ENCODE measurements at regions not wholly inside any gene's neighbourhood (a gene's known extent, or its start where the extent isn't known, plus 50 kb on each side); places are given as distances from the start of the nearest gene placed in this dataset.

DNA sequence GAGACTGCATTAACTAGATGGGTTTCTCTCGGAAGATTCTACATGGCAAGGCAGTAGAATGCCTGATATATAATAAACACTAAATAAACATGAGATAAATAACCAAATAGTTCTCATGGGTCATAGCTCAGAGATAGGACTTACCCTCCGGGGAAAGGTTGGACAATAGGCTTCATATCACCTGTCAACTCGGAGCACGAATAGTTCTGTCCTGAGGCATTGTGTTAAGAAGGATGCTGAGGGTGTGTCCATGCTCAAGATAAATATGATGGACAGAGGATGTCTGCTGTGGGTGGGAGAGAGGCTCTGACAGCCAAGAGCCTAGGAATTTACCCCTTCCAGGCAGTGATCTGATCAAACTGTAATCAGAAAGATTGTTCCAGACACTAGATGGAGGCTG lies 474.0 kb downstream of the MIAT start:
- H2AK5ac ChIP-seq (ENCODE audit: insufficient read length, low read length): no peak overlapping the region
- 0 out of 2 replicates have a peak, but pooled peaks cover 2% of the 10 kb centered on the region for H3K4me1 ChIP-seq (ENCODE audit: insufficient read depth, low read length)
- TF ChIP-seq, protein P1, sequence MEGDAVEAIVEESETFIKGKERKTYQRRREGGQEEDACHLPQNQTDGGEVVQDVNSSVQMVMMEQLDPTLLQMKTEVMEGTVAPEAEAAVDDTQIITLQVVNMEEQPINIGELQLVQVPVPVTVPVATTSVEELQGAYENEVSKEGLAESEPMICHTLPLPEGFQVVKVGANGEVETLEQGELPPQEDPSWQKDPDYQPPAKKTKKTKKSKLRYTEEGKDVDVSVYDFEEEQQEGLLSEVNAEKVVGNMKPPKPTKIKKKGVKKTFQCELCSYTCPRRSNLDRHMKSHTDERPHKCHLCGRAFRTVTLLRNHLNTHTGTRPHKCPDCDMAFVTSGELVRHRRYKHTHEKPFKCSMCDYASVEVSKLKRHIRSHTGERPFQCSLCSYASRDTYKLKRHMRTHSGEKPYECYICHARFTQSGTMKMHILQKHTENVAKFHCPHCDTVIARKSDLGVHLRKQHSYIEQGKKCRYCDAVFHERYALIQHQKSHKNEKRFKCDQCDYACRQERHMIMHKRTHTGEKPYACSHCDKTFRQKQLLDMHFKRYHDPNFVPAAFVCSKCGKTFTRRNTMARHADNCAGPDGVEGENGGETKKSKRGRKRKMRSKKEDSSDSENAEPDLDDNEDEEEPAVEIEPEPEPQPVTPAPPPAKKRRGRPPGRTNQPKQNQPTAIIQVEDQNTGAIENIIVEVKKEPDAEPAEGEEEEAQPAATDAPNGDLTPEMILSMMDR (conservative IDR thresholded peaks at IDR 0.05): no peak
- no peaks in the 10 kb centered on the region for H3K27me3 ChIP-seq (ENCODE audit: insufficient read depth, low read length)
- H3K9ac ChIP-seq (ENCODE audit: extremely low read depth, insufficient read length, low read length): no peak overlapping the region
- no peaks in the 10 kb centered on the region for H3K79me1 ChIP-seq (ENCODE audit: insufficient read depth, low read depth, low read length, poor library complexity, severe bottlenecking)
- no peak overlapping the region for H3K4me2 ChIP-seq (ENCODE audit: insufficient read depth, insufficient read length, low read length)
- no peak for DNase-seq
- H3K9me3 ChIP-seq (ENCODE audit: control insufficient read depth, low read depth, low read length): no peaks in the 10 kb centered on the region
- H2BK5ac ChIP-seq (ENCODE audit: insufficient read length, low read length): no peak overlapping the region
- H3K36me3 Mint-ChIP-seq (ENCODE audit: insufficient read depth in 1 of 3, low read depth in 3 of 3): no peaks in the 10 kb centered on the region; a peak in 1 of 7 replicates
- H3K27ac Mint-ChIP-seq: no peak overlapping the region
- H3K23me2 ChIP-seq (ENCODE audit: insufficient read length, low read depth, low read length, poor library complexity, severe bottlenecking): no peaks in the 10 kb centered on the region
- no peak overlapping the region for H3K56ac ChIP-seq (ENCODE audit: insufficient read length, low read depth, low read length)
- no peaks in the 10 kb centered on the region for H3K9me3 Mint-ChIP-seq
- peaks cover 0 to 9% of the 10 kb centered on the region in 2 experiments; a peak in 2 of 4 replicates for H3K4me1 Mint-ChIP-seq
- no peak overlapping the region for H4K5ac ChIP-seq (ENCODE audit: insufficient read length, low read depth, low read length)
- H3K79me2 ChIP-seq (ENCODE audit: insufficient read depth, low read length): no peaks in the 10 kb centered on the region
- no peak overlapping the region for H4K8ac ChIP-seq (replicated peaks; ENCODE audit: insufficient read length, low read depth, low read length)
- no peak overlapping the region for H2BK15ac ChIP-seq (ENCODE audit: low read depth, low read length)
- no peak overlapping the region for H2BK120ac ChIP-seq (ENCODE audit: low read depth, low read length, poor library complexity, severe bottlenecking)
- H2BK20ac ChIP-seq (ENCODE audit: low read depth, low read length, poor library complexity, severe bottlenecking): no peak overlapping the region
- no peak overlapping the region for H3K4me3 Mint-ChIP-seq
- H3K27ac ChIP-seq (ENCODE audit: insufficient read length, low read depth, low read length): no peak overlapping the region
- H3T11ph ChIP-seq (ENCODE audit: low read length): no peak overlapping the region
- H3K23ac ChIP-seq (ENCODE audit: insufficient read length, low read depth, low read length): no peak overlapping the region
- WGBS (ENCODE audit: extremely low coverage, insufficient read length, low lambda C conversion rate): no CpG with 5 or more reads among the region's 4 CpGs
- H3K27me3 Mint-ChIP-seq (ENCODE audit: low read depth): peaks cover 13% of the 10 kb centered on the region
- no peak overlapping the region for H3K4ac ChIP-seq (ENCODE audit: low read depth, low read length)
- no peaks in the 10 kb centered on the region for H4K20me1 ChIP-seq (ENCODE audit: control insufficient read depth, insufficient read depth, insufficient read length)
- no peak overlapping the region for H4K91ac ChIP-seq (ENCODE audit: insufficient read length, low read depth, low read length)
- no peak overlapping the region for H3K18ac ChIP-seq (ENCODE audit: insufficient read length, low read depth, low read length)
- H3K14ac ChIP-seq (ENCODE audit: insufficient read depth, low read length): no peak overlapping the region
- no peak overlapping the region for H2BK12ac ChIP-seq (ENCODE audit: insufficient read length, low read depth, low read length)
- no peak overlapping the region for H2AFZ ChIP-seq (ENCODE audit: low read length)
